AG10803 (cell line): ENCODE measurements at regions not wholly inside any gene's neighbourhood (a gene's known extent, or its start where the extent isn't known, plus 50 kb on each side); places are given as distances from the start of the nearest gene placed in this dataset.

Source experiments
- DNase-seq: peaks from one replicate; pipeline ENCODE4 v3.0.0; 2010; ENCODE audit warnings: low read depth
- H3K4me3 ChIP-seq: 2 replicates; pipeline ENCODE4 v1.5.1; 2011; ENCODE audit warnings: mild to moderate bottlenecking, low read length, control low read depth
- CTCF ChIP-seq: conservative IDR thresholded peaks from 2 replicates; pipeline ENCODE4 v1.5.1; 2011; ENCODE audit warnings: mild to moderate bottlenecking, low read length, control low read depth, inconsistent platforms

GRCh38 chr5:155929112-155929511, 397.9 kb upstream of the SGCD start:
- TF ChIP-seq CTCF = no peak
- no peak for DNase-seq
- no peak overlapping the region for H3K4me3 ChIP-seq

DNA sequence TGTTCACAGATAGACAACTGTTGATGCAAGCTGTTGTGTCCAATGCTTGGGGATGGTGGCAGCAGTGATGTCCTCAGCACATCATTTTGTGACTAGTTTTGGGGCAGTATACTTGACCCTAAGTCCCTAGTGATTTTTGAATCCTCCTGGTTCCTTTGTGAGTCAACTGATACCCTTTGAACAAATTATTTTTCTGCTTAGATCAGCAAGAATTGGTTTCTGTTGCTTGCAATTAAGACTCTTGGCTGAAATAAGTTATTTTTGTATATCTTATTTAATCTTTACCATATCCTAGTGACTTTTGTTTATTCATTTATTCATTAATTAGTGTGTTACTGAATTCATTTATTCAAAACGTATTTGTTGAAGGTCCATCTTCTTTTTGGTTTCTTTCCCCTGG, 392.0 kb upstream of the SGCD start:
- TF ChIP-seq CTCF = no peak
- no peak for DNase-seq

DNA sequence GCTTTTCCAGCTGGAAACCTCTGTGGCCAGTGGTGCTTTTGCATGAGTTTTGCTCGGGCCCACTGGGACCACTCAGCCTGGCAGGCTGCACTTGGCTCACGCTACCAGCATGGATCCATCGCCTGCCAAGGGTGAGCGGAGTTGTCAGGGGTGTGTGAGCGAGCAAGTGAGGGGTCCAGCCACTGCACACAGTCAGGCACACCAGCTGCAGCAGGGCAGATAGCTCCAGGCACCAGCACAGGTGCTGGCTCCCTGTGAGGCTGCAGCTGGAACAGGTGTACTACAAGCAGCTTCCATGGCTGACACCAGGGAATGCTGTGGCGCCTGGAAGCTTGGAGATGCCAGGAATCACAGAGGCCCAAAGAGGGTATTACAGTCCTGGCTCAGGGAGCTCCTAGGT, 391.2 kb upstream of the SGCD start:
- H3K4me3 ChIP-seq = no peak overlapping the region
- no peak for DNase-seq
- no peak for TF ChIP-seq CTCF

More for the DNA sequence above, 392.0 kb upstream of the SGCD start:
- no peak overlapping the region for H3K4me3 ChIP-seq

GRCh38 chr5:155936520-155937406, 390.2 kb upstream of the SGCD start:
- DNase-seq = no peak
- no peak overlapping the region for H3K4me3 ChIP-seq
- no peak for TF ChIP-seq CTCF

- no peak overlapping the region for H3K4me3 ChIP-seq
- no peak for DNase-seq
- no peak for TF ChIP-seq CTCF
Observed at GRCh38 chr5:155938051-155938450, 388.9 kb upstream of the SGCD start.

- no peak for DNase-seq
- TF ChIP-seq CTCF = no peak
- no peak overlapping the region for H3K4me3 ChIP-seq
Observed at GRCh38 chr5:155941340-155941739, 385.6 kb upstream of the SGCD start.

DNA sequence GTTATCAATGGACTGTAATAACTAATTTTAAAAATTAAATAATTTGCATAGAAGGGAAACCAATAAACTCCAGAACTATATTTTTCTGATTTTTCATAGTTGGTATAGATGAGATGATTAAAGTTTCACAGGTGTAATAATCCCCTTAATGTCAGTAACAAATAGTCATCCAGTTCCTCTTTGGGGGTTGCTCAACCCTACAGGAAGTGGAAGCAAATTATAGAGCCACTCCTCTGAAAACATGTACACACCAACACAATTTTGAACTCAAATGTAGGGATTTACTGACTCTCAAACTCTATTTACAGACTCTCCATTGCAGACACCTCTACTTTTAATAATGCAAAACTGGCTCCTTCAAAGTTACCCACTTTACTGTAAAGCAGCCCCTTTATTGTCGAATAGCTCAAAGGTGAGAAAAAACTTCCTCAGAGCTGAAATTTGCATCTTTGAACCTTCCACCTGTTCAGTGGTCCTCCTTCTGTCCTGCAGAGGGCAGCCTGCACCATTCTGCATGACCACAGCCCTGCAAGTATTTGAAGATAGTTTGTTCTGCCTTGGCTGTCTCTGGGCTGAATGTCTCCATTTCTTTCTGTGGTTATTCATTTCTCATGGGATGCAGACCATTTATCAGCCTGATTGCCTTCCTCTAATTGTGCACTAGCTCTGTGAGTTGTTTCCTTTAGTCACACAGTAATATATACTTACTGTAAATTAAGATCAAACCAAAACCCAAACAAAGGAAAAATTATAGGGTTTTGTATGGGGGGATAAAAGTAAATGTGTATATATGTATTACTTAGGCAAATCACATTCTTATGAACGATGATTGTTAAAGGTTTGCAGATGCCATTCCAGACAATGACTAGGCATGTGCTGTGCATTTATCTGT, 383.2 kb upstream of the SGCD start:
- H3K4me3 ChIP-seq = no peak overlapping the region
- peak; percentile 81 for DNase-seq
- TF ChIP-seq CTCF = peak; percentile 97
